A549 (cell line): ENCODE measurements at regions not wholly inside any gene's neighbourhood (a gene's known extent, or its start where the extent isn't known, plus 50 kb on each side); places are given as distances from the start of the nearest gene placed in this dataset.

Source experiments
- ATAC-seq, 2 experiments: fragments of 200-7000 bp in 1 of 2; fragments of >200 bp in 1 of 2; cut with Nextera tagmentation in 1 of 2; cut with Tn5 transposase in 1 of 2; 3 replicates each; pipeline versions ENCODE4 v1.8.0 to v1.9.1; 2018 to 2020; ENCODE audit warnings: mild to moderate bottlenecking in 1 of 2, moderate library complexity in 1 of 2
- CTCF ChIA-PET: fragments of 300-600 bp; sonication (Branson Sonifier 250); formaldehyde crosslinking; extraction: SDS; loops from one replicate; lab custom pipeline; 2021; ENCODE audit warnings: antibody characterized with exemption, inconsistent platforms; lab: Yijun Ruan, JAX
- POLR2A ChIA-PET: fragments of 350-600 bp; formaldehyde crosslinking; extraction: SDS; loops from one replicate; lab custom pipeline; 2021; ENCODE audit warnings: antibody characterized with exemption, inconsistent platforms; lab: Yijun Ruan, JAX
- DNase-seq, 2 experiments: peaks; one replicate each; pipeline versions ENCODE4 v3.0.0 to v3.0.0-alpha.2; 2011 to 2016; ENCODE audit warnings: low read depth in 1 of 2, low spot score in 1 of 2
- FAIRE-seq: peaks from 2 replicates; lab custom pipeline; 2011; peaks lifted over from hg19 to GRCh38; lab: Jason Lieb, UNC
- H3K27ac ChIP-seq, 2 experiments: fragments of >200 bp; sonication (Bioruptor Twin); formaldehyde crosslinking; 3 replicates each; pipeline ENCODE4 v1.5.1; 2016 to 2017
- H3K4me1 ChIP-seq: fragments of >200 bp; sonication (Bioruptor Twin); formaldehyde crosslinking; 3 replicates; pipeline ENCODE4 v1.6.1; 2016
- H3K4me2 ChIP-seq: fragments of >200 bp; sonication (Bioruptor Twin); formaldehyde crosslinking; 3 replicates; pipeline ENCODE4 v1.6.1; 2016
- H3K4me3 ChIP-seq: fragments of >200 bp; sonication (Bioruptor Twin); formaldehyde crosslinking; 3 replicates; pipeline ENCODE4 v1.5.1; 2016
- H3K9me3 ChIP-seq: fragments of >200 bp; sonication (Bioruptor Twin); formaldehyde crosslinking; 3 replicates; pipeline ENCODE4 v1.6.1; 2016
- ATOH8 ChIP-seq: fragments of 250-450 bp; sonication (Bioruptor Pico); IDR thresholded peaks from 2 replicates; pipeline ENCODE4 v1.5.0; 2020; ENCODE audit warnings: low read depth, mild to moderate bottlenecking, moderate library complexity
- CBX8 ChIP-seq: fragments of 200-600 bp; sonication (generic); IDR thresholded peaks from 2 replicates; pipeline ENCODE4 v1.6.1; 2016
- CEBPB ChIP-seq, 2 experiments: fragments of >200 bp in 1 of 2; sonication (Bioruptor Twin) in 1 of 2; formaldehyde crosslinking in 1 of 2; IDR thresholded peaks; 2 replicates each; pipeline ENCODE4 v1.6.1; 2012 to 2016
- CTCF ChIP-seq: fragments of >200 bp; sonication (Bioruptor Twin); formaldehyde crosslinking; IDR thresholded peaks from 3 replicates; pipeline ENCODE4 v1.5.1; 2016
- EHF ChIP-seq: fragments of 250-450 bp; sonication (Bioruptor Pico); IDR thresholded peaks from 2 replicates; pipeline ENCODE4 v1.5.0; 2020; ENCODE audit warnings: mild to moderate bottlenecking
- EHMT2 ChIP-seq: fragments of 200-600 bp; sonication (generic); IDR thresholded peaks from 2 replicates; pipeline ENCODE4 v1.6.1; 2016; ENCODE audit warnings: antibody characterized with exemption, low read depth, mild to moderate bottlenecking, moderate library complexity
- FOSL2 ChIP-seq, 2 experiments: fragments of 450-650 bp in 1 of 2; fragments of >200 bp in 1 of 2; sonication (Bioruptor Twin) in 1 of 2; formaldehyde crosslinking; IDR thresholded peaks; 2 replicates each; pipeline versions ENCODE4 v1.5.0 to v1.6.1; 2016 to 2020; ENCODE audit warnings: mild to moderate bottlenecking in 1 of 2, moderate library complexity in 1 of 2
- FOXS1 ChIP-seq: fragments of 250-450 bp; sonication (Bioruptor Pico); IDR thresholded peaks from 2 replicates; pipeline ENCODE4 v1.5.0; 2020; ENCODE audit warnings: mild to moderate bottlenecking, moderate library complexity
- HDAC2 ChIP-seq: fragments of 200-600 bp; sonication (generic); IDR thresholded peaks from 2 replicates; pipeline ENCODE4 v1.6.1; 2016
- HEYL ChIP-seq: fragments of 250-450 bp; sonication (Bioruptor Pico); IDR thresholded peaks from 2 replicates; pipeline ENCODE4 v1.8.0; 2021; ENCODE audit warnings: mild to moderate bottlenecking, moderate library complexity
- HOXA7 ChIP-seq: fragments of 250-450 bp; sonication (Bioruptor Pico); IDR thresholded peaks from 2 replicates; pipeline ENCODE4 v1.5.0; 2020; ENCODE audit warnings: mild to moderate bottlenecking, moderate library complexity
- JUNB ChIP-seq: fragments of >200 bp; sonication (Bioruptor Twin); formaldehyde crosslinking; IDR thresholded peaks from 2 replicates; pipeline ENCODE4 v1.6.1; 2016
- MAFK ChIP-seq: fragments of 450-650 bp; IDR thresholded peaks from 2 replicates; pipeline ENCODE4 v1.6.1; 2014; ENCODE audit not compliant: partially characterized antibody
- NFE2L2 ChIP-seq: fragments of 150-350 bp; conservative IDR thresholded peaks from 2 replicates; pipeline ENCODE4 v1.6.1; 2014; ENCODE audit warnings: low read length
- NPAS2 ChIP-seq: fragments of 250-450 bp; sonication (Bioruptor Pico); IDR thresholded peaks from 2 replicates; pipeline ENCODE4 v1.8.0; 2022; ENCODE audit warnings: mild to moderate bottlenecking, moderate library complexity, borderline replicate concordance
- NR3C1 ChIP-seq: fragments of >200 bp; sonication (Bioruptor Twin); formaldehyde crosslinking; IDR thresholded peaks from 3 replicates; pipeline ENCODE4 v1.6.1; 2017
- RFX5 ChIP-seq: fragments of 450-650 bp; IDR thresholded peaks from 2 replicates; pipeline ENCODE4 v1.7.1; 2014; ENCODE audit warnings: antibody characterized with exemption, mild to moderate bottlenecking, moderate library complexity
- TFCP2L1 ChIP-seq: fragments of 250-450 bp; sonication (Bioruptor Pico); IDR thresholded peaks from 2 replicates; pipeline ENCODE4 v1.5.0; 2021; ENCODE audit warnings: mild to moderate bottlenecking
- TP53 ChIP-seq: fragments of 250-450 bp; sonication (Bioruptor Pico); IDR thresholded peaks from 2 replicates; pipeline ENCODE4 v1.5.0; 2021; ENCODE audit warnings: mild to moderate bottlenecking, moderate library complexity
- ZSCAN20 ChIP-seq: fragments of 250-450 bp; sonication (Bioruptor Pico); IDR thresholded peaks from 2 replicates; pipeline ENCODE4 v1.8.0; 2022; ENCODE audit warnings: mild to moderate bottlenecking, moderate library complexity
- WGBS: methylation state at CpG from one replicate; pipeline ENCODE4 v1.1.6; 2017; ENCODE audit errors: missing lambda C conversion rate; 5-methylcytosine and 5-hydroxymethylcytosine counted together
- TF ChIP-seq, protein P1 (sequence below): IDR thresholded peaks from 2 replicates; pipeline ENCODE4 v1.6.1; 2012; ENCODE audit warnings: low read depth, borderline replicate concordance

- no peak for TF ChIP-seq TFCP2L1 (CRISPR knock-in tag)
- TF ChIP-seq CTCF = no peak
- TF ChIP-seq MAFK = no peak
- TF ChIP-seq FOSL2 (IDR thresholded peaks at IDR 0.05) = no peak
- peak; percentile 46 for TF ChIP-seq FOSL2 (CRISPR knock-in tag; IDR thresholded peaks at IDR 0.05)
These were observed 1163.6 kb upstream of the CITED2 start (continued) for GRCh38 chr6:140537834-140538705.

GRCh38 chr6:140537211-140537610, 1162.8 kb upstream of the CITED2 start:
- 46% methylated on average over 3 of the region's 3 CpGs for WGBS
- CTCF ChIA-PET = interaction anchor here (0.9 kb wide), 1 partner anchor 1025 kb away, joined by 3 read pairs; no protein-coding TSS in a partner anchor
- ATAC-seq (peak; percentile 47; a peak in 3 of 6 replicates), FAIRE-seq (no peak), DNase-seq (peak in 1 of 2 experiments; percentile 18)
- H3K9me3 ChIP-seq = peaks cover 14% of the 10 kb centered on the region
- H3K4me1 ChIP-seq = peaks cover 20% of the 10 kb centered on the region
- no peak overlapping the region for H3K4me3 ChIP-seq
- H3K4me2 ChIP-seq = peak overlapping the region; percentile 70
- TF ChIP-seq EHMT2 (no peak), TFCP2L1 (CRISPR knock-in tag) (no peak)
- peak overlapping the region; percentile 73 to 85 for H3K27ac ChIP-seq
- POLR2A ChIA-PET = no interaction called here

GRCh38 chr6:140535511-140535910, 1161.1 kb upstream of the CITED2 start:
- POLR2A ChIA-PET = no interaction called here
- CTCF ChIA-PET = no interaction called here
- Histone ChIP-seq H3K9me3 (peaks cover 14% of the 10 kb centered on the region), H3K4me3 (no peak overlapping the region), H3K4me1 (peaks cover 20% of the 10 kb centered on the region), H3K27ac (no peak overlapping the region), H3K4me2 (no peak overlapping the region)
- ATAC-seq (no peak), DNase-seq (no peak)
- WGBS = 82% methylated on average over 1 of the region's 1 CpG
- TF ChIP-seq NFE2L2 (no peak), NPAS2 (CRISPR knock-in tag) (no peak), HEYL (CRISPR knock-in tag) (no peak), HOXA7 (CRISPR knock-in tag) (no peak), ATOH8 (CRISPR knock-in tag) (no peak), EHF (CRISPR knock-in tag) (no peak), ZSCAN20 (no peak), CBX8 (no peak), FOXS1 (no peak), RFX5 (no peak), JUNB (no peak), TP53 (CRISPR knock-in tag) (no peak), NR3C1 (no peak), HDAC2 (no peak), CEBPB (IDR thresholded peaks at IDR 0.05) (no peak)
- TF ChIP-seq, protein P1, sequence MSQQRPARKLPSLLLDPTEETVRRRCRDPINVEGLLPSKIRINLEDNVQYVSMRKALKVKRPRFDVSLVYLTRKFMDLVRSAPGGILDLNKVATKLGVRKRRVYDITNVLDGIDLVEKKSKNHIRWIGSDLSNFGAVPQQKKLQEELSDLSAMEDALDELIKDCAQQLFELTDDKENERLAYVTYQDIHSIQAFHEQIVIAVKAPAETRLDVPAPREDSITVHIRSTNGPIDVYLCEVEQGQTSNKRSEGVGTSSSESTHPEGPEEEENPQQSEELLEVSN = no peak
- TF ChIP-seq, all 56 proteins: peak for 0
- no peak for FAIRE-seq
